ENCODE measurements at regions not wholly inside any gene's neighbourhood (a gene's known extent, or its start where the extent isn't known, plus 50 kb on each side); places are given as distances from the start of the nearest gene placed in this dataset.
"Not testable (repeated sequence)": the region's sequence is repeated elsewhere in the genome, so short reads cannot be mapped to it uniquely, and the experiment has no call there.

DNA sequence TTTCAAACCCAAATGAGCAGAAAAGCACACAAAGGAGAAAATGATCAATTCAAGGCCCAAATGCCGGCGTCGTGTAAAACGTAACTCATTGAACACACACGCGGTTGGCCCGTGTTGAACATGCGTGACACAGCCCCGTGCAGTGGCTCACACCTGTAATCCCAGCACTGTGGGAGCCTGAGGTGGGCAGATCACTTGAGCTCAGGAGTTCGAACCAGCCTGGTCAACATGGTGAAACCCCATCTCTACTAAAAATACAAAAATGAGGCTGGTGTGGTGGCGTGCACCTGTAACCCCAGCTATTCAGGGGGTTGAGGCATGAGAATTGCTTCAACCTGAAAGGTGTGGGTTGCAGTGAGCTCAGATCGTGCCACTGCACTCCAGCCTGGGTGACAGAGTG lies 156.7 kb upstream of the KLF6 start:
- DNase-seq: no peak

DNA sequence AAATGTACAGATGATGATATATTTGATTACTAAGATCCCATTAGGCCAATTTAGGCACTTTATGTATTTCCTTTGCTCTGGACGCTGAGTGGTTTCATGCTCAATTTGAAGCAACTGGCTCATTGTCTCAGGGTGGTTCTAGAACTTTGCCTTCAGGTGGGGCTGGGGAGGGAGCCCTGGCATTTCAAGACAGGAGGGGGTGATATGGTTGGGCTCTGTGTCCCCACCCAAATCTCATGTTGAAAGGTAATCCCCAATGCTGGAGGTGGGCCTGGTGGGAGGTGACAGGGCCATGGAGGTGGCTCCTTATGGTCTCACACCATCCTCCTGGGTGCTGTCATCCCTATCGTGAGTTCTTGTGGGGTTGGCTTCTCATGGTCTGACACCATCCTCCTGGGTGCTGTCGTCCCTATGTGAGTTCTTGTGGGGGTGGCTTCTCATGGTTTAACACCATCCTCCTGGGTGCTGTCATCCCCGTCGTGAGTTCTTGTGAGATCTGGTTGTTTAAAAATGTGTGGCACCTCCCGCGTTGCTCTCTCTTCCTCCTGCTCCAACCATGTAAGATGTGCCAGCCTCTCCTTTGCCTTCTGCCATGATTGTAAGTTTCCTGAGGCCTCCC lies 151.5 kb upstream of the KLF6 start:
- DNase-seq: no peak

DNA sequence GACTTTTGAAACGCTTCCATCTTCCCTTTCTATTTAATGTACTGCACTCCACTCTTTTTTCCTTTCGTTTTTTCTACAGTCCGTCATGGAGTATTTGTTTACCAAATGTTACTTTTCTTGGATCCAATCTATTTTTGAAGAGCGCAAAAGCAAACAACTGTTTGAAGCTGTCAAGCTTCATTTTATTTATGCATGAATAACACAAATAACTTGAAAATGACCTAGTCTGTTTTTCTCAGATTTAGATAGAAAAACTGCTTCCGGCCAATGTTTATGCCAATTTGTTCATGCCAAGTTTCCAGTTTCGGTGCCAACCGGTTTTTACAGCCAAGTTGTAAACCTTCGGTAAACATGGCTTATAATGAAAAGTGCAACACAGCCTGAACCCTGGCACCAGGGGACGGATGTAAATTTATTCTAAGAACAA lies 150.9 kb upstream of the KLF6 start:
- DNase-seq: no peak

DNA sequence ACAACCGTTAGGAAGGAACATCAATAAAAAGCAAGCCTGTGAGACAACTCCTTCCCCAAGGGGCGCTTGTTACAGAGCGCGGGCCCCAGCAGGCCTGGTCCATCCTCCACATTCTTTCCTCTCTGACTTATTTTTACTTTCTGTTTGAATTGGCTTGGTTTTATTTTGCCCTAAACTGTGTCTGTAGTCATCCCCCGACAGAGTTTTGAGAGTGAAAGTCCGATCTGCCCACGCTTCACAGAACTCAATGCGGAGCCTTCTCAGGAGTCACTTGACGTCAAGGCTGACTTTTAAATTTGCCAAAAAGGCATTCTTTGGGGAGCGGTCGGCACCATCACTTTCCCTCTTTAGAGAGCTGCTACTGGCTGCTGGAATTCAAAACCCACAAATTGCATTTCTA lies 150.1 kb upstream of the KLF6 start:
- no peak for DNase-seq

DNA sequence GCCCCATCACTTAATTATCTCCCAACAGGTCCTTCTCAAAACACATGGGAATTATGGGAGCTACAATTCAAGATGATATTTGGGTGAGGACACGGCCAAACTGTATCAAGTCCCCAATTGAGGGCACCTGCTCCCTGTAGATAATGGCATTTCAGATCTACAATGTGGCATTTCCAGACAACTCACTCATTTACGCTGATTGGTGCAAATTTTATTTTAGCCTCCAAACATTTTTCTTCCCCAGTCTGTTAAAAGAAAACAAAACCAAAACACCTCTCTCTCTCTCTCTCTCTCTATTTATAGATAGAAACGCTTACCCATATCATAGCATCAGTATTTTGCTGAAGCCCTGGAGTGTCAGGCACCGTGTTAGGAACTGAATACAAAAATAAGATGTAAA lies 148.7 kb upstream of the KLF6 start:
- no peak for DNase-seq

DNA sequence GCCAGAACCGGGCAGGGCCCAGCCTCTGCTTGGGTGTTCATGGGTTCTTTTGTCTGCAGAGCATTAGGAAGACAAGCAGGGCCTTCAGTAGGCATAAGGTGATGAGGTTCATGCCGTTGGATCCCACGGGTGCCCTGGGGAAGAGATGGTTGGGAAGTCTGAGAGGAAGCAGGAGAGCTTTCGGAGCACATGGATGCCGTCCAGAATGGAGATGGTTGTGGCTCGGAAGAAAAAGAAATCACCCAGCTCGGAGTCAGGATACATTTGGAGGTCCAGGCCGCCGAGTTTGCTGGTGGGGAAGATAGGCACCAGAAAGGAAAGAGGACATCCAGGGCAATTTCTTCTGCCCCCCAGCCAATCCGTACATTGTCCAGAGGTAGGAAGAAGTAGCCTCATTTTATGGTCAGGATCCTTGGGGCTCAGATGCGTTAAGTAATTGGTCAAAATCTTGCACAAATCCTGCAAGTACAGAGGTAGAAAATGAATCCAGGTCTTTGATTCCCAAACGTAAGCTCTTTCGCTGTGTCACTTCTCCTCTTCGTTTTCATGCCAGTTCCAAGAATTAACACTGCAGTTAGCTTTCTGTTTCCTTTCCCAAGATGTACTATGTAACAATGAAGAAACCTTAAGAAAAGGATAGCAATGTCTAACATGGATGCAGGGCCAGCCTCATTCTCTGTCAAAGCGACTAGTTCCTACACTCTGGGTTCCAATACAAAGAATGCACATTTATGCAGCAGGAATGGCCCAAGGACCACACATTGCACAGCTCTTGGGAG lies 147.8 kb upstream of the KLF6 start:
- no peak for DNase-seq

DNA sequence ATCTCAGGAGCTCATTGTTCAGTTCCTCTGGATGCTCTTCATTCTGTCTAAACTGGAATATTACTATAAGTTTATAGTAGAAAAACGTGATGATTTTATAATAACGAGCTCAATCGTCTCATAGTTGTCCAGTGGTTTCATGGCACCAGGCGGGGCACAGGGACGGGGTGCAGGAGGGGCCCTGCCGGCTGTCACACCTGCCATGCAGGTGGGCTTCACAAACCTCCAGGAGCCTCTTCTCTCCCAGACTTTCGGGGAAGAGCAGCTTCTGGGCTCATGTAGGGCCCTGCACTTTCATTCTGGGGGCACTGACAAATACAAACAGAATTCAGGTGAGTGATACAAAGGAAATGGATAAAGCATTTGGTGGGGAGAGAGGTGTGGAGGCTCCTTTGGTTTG lies 146.9 kb upstream of the KLF6 start:
- no peak for DNase-seq

DNA sequence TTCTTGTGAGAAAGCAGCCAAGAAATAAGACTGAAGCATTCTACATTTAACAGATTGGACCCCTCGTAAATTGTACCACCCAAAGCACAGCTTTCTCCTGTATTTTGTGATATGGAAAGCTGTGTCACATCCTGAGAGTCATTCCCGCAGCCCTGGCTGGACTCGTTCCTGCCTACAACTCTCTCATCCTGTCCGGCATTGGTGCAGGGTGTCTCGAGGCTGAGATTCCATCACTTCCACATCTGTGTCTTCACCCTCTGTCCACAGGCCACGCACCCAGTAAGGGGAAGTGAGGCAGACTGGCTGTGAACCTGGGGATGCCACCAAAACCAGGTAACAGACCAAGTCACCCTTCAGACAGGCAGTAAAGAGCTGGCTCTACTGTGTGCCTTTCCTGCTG lies 146.2 kb upstream of the KLF6 start:
- no peak for DNase-seq

DNA sequence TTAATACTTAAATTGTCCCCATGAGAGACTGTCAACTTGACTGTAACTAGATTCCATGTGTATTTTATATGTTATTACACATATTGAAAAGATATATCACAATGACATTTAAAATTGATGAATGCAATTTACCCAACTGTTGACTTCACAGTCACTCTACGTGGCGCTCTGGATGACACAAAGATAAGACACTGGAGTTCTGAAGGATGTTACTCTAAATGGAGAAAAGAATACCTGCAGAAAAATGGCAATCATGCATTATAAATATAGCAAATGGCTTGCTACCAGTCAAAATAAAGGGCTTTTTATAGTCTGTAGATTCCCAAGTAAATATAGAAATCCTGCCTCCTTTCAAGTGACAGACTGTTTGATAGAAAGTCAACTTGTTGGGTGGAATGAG lies 143.6 kb upstream of the KLF6 start:
- no peak for DNase-seq

DNA sequence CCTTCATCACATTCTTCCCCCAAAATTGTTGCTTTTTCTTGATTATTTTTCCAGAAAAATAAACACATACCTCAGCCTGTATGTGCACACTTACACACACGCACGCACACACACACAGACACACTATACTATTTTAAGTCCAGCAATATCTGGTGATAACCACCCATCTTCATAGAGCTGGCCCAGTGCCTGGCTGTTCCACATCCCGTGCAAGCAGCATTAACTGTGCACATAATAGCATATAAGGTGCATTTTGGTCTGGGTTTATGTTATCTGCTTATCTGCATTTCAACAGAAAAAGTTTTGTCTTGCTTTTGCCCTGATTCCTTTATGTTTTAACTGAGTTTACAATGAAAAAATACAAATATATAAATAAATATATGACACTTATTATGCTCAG lies 143.1 kb upstream of the KLF6 start:
- DNase-seq: no peak

DNA sequence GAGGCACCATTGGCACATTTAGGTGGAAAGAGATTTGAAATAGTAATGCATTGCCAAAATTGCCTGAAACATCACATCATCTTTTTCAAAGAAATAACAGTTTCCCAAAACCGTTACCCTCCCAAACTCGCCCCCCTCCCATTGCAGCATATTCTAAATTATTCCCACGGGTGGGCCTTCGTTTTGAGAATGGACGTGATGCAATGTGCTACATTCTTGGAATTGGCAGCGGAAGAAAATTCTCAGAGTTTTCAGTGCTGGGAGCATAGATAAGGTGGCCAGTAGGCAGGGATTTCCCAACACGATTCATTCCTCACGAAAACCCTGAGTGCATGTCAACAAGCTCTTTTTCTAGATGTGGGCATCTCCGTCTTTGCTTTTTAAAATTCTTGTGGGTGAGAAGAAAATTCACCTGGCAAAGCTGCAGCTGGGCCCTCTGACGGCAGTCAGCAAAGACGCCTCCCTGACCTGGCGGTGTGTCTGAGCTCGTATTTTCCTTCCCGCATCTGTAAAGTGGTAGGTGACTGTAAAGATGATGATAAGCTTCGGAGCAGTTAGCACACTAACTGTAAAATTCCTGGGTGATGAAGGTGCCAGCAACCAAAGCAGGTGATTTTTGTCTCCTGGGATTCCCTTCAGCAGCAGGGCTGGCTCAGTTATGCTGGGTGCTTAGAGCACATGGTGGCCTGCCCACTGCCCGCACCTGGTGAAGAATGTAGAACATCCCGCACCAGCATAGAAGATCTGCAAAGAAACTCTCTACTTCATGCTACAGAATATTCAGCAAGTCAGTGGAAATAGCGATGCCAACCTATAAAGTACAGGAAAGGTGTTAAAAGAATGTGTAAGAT lies 141.9 kb upstream of the KLF6 start:
- no peak for DNase-seq

DNA sequence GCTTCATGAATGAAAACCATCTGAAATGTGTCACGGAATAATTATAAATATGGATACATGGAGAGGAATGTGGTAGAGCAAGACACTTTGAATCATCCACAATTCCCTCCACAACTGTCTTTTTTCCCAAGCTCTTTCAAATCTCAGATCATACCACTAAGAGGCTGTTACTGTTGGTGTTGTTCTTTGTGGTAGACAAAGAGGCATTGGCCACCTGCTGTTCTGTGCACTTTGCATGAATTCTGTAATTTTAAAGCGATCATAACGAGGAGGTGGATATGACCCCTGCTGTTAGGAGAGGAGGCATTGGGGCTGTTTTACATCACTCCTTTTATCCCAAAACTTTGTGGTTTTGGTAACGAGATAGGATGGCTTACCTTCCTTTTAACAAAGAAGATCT lies 141.2 kb upstream of the KLF6 start:
- DNase-seq: no peak

DNA sequence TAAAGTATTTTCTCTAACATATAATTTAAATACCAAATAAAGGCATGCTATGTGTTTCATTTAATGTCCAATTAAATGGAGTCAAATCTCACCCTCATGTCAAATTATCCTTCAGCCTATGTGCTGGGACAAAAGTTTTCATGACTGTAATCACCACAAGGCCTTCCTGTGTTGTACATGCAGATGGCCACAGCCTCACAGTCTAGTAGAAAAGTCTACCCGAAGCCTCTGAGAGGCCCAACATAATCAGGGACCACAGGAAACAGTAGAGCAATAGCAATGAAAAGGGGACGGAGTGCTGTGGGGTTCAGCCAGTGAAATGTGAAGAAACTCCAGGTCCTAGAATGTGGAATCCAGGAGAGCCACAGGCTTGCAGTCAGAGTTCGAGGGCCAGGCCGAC lies 140.2 kb upstream of the KLF6 start:
- no peak for DNase-seq

DNA sequence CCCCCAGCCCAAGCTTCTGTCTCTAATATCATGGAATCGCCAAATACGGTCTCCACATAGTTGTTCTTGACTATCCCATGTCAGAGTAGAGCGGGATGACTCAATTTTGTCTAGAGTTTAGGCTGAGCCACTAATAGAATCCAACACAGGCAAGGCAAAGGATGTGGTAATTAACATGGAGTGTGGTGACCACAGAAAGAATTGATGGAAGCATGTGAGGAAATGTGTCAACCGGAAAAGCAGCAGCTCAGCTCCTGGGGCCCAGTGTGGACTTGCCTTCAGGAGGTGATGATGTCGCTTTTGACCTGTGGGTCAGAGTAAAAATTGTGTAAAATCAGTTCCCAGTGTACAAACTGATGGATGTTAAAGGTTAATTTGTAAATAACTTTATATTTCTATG lies 139.3 kb upstream of the KLF6 start:
- no peak for DNase-seq

DNA sequence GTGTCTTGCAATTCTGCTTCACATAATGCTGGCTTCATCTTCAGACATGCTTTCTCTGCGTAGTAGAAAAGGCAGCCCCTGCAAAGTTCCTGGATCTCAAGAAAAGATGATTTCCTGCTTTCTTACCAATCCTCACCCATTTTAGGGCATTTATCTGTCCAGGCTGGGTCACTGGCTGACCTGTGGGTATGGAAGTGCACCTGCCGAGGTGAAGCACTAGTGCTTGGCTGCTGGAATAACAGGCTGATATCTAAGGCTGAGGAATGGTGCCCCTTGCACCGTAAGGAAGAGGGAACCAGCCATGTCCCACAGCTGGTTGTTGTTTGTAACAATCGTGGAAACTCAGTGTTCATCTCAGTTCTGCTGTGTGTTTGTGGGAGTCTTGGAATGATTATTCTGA lies 138.0 kb upstream of the KLF6 start:
- DNase-seq: no peak

DNA sequence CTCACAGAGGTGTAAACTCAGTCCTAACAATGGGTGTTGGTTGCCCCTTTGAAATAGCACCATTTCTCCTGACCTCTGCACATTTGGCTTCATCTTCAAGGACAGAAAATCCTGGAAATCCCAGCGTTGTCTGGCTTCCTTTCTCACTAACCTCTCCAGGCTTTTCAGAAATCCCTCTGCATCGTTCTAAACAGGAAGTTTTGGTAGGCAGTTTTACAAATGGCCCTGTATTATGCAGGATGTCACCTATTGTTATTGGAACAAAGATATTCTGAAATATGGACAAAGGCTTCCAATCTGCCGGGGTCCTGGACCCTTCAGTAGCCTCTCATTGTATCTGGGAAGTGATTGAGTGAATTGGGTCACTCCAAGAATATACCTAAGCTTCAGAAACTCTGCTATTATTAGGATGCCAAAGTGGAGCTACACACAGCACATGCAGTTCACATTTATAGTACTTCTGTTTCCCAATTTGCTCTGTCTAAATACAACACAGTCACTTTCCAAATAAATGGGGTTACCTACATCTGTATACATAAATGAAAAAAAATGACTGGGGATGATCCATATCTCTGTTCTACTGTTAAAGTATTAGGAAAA lies 134.8 kb upstream of the KLF6 start:
- DNase-seq: no peak

DNA sequence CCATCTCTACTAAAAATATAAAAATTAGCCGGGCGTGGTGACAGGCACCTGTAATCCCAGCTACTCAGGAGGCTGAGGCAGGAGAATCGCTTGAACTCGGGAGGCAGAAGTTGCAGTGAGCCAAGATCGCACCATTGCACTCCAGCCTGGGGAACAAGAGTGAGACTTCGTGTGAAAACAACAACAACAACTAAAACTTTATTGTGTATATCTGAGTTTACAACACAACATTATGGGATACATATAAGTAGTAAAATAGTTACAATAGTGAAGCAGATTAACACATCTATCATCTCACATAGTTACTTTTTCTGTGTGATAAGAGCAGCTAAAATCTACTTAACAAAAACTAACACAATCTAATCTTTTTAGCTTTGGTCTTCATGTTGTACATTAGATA lies 132.4 kb upstream of the KLF6 start:
- DNase-seq: not testable (repeated sequence)

DNA sequence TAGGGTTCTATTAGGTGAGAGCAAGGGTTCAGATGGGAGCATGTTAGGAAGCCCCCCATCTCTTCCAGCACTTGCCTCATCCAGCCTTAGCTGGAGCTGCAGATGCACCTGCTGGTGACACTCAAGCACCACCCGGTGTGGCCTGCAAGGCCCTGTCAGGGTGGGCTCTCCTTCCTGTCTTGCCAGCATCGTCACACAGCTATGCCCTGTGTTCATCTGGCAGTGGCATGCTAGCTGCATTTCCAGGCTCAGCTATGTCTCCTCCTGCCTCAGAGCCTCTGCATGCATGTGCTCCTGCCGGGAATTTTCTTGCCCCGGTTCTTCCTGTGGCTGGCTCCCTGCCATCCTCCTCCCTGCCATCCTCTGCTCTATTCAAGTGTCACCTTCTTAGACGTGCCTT lies 129.7 kb upstream of the KLF6 start:
- DNase-seq: no peak

DNA sequence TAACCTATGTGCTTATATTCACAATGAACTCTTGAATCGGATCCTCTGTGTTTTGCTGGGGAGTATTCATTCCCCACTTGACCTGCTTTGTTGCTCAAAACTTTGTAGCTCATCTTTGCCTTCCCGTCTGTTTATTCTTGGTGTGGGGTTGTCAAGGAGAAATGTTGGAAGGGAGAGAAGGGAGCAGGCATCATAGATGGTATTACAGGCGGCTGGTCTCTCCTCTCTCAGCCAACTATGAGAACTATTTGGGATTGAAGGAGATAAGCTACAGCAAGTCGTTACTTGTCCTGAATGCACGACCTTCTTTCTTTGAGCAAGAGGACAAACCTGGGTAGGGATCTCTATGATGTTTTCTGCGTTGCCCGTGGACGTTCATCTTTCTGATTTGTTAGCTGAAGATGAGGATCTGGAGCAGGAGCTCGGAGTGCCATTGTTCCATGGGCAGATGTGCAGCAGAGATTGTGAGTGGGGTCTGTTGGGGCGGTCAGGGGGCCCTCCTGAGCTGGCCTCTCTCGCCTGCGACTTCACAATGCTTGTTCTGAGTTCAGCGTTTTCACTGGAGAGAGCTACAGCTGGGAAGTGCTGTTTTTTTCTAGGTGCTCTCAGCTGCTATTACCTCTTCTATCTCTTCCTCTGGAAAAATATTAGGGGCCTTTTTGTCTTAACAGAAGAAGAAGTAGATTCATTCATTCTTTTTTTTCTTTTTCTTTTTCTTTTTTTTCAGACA lies 126.9 kb upstream of the KLF6 start:
- no peak for DNase-seq

DNA sequence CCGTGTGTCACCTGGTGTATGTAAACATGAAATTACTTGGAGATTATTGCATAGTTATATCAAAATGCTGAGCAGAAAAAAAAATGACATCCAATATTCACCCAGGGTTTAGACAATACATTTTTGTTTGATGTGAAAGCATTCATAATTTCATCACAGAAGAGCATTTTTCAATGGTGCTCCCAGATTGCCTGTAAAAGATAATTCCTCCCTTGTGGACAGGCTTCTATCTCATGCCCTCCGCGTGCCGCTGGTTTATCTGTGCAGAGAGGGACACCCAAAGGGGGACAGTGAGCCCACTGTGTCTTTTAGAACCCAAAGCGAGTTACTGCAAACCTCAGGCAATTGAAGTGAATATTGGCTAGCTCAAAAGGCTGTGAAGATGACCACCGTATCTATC lies 126.2 kb upstream of the KLF6 start:
- no peak for DNase-seq

DNA sequence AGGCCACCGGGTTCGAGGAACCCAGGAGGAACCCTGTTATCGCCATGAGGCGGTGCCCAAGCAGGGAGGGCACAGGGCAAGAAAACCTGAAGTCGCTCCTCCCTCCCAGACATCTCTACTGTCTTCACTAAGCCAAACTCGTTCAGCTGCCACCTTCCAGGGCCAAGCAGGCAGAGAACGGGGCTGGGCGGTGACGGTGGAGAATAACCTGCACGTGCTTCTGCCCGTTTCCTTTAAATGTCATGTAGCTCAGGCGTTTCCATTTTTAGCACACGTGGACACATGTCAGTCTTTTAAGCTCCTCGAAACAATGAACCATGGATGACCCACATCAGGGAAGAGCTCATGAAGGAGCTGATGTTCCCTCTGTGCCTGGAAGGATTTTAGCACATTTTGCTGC lies 124.3 kb upstream of the KLF6 start:
- DNase-seq: no peak

DNA sequence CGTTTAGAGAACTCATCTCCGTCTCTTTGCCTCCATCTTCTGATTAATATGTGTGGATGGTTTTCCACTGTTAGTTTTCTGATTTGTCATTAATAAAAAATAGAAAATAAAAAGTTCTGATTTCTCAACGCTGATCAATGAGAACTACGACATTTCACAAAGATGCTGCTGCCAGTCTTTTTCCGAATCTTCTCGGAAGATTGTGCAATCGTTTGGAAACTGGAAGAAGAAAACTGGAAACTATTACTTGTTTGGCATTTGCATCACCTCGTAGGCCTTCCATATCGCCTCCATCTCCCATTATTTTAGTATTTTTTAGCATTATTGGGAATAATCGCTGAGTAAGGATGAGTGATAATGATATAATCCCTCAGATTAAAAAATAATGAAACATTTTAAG lies 123.2 kb upstream of the KLF6 start:
- DNase-seq: no peak

DNA sequence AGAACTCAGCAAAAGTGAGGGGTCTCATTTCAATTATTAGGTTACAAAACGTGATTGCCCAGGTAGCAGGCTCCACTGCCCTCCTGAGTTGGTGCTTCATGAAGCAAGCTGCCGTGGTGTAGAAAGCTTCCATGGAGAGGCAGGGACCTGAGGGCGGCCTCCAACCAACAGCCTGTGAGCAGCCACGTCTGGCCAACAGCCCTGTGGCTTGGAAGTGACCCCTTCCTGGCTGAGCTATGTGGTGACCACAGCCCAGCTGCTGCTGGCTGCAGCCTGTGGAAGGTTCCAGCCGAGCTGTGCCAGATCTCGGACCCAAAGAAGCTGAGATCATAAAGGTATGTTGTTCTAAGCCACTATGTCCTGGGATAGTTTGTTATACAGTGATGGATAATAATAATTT lies 122.5 kb upstream of the KLF6 start:
- no peak for DNase-seq

All from NCI-H526 treated with DMSO at 0.1 percent for 48 hours (cell line).